ENCODE measurements at regions not wholly inside any gene's neighbourhood (a gene's known extent, or its start where the extent isn't known, plus 50 kb on each side); places are given as distances from the start of the nearest gene placed in this dataset.

GRCh38 chr12:131521326-131521725 lies 189.6 kb upstream of the SFSWAP start:
- TF ChIP-seq TAF1 (IDR thresholded peaks at IDR 0.05; ENCODE audit: borderline replicate concordance, insufficient read depth, low read length) (no peak), POLR2AphosphoS5 (IDR thresholded peaks at IDR 0.05; ENCODE audit: low read depth, low read length) (no peak), REST (IDR thresholded peaks at IDR 0.05; ENCODE audit: insufficient read depth in 1 of 2, low read depth in 2 of 2, low read length in 2 of 2) (no peak)

All from PFSK-1 (cell line).